Superior temporal gyrus (tissue), 1 donor: ENCODE measurements at regions not wholly inside any gene's neighbourhood (a gene's known extent, or its start where the extent isn't known, plus 50 kb on each side); places are given as distances from the start of the nearest gene placed in this dataset.
A peak's percentile ranks its signal among the peaks of the same experiment; 100 is the strongest.

Experiments used
- DNase-seq: peaks from one replicate; pipeline ENCODE4 v3.0.0-alpha.2; 2016; ENCODE audit errors: extremely low spot score

GRCh38 chr4:54359919-54360650, 131.0 kb downstream of the PDGFRA start:
- no peak for DNase-seq

- no peak for DNase-seq
These were observed 133.9 kb downstream of the PDGFRA start for GRCh38 chr4:54363037-54363436.

GRCh38 chr4:54365691-54366090, 136.6 kb downstream of the PDGFRA start:
- DNase-seq = no peak

- DNase-seq = no peak
These were observed 138.0 kb downstream of the PDGFRA start for GRCh38 chr4:54367059-54367458.

- DNase-seq = no peak
These were observed 139.5 kb downstream of the PDGFRA start for GRCh38 chr4:54368281-54369265.

- no peak for DNase-seq
These were observed 142.1 kb downstream of the PDGFRA start for GRCh38 chr4:54371173-54371572.

- no peak for DNase-seq
These were observed 143.9 kb downstream of the PDGFRA start for GRCh38 chr4:54372951-54373350.

- DNase-seq = no peak
These were observed 144.7 kb downstream of the PDGFRA start for GRCh38 chr4:54373718-54374210.

GRCh38 chr4:54378461-54378860, 149.4 kb downstream of the PDGFRA start:
- no peak for DNase-seq

GRCh38 chr4:54384152-54384551, 155.1 kb downstream of the PDGFRA start:
- DNase-seq = no peak

GRCh38 chr4:54384563-54384962, 155.5 kb downstream of the PDGFRA start:
- peak; percentile 66 for DNase-seq

- no peak for DNase-seq
These were observed 157.1 kb downstream of the PDGFRA start for GRCh38 chr4:54386042-54386669.

GRCh38 chr4:54386693-54387092, 157.6 kb downstream of the PDGFRA start:
- no peak for DNase-seq

GRCh38 chr4:54390670-54391069, 161.6 kb downstream of the PDGFRA start:
- DNase-seq = no peak

GRCh38 chr4:54391104-54391503, 162.0 kb downstream of the PDGFRA start:
- no peak for DNase-seq

- no peak for DNase-seq
These were observed 163.4 kb downstream of the PDGFRA start for GRCh38 chr4:54392479-54392878.

GRCh38 chr4:54393243-54393642, 164.2 kb downstream of the PDGFRA start:
- no peak for DNase-seq

GRCh38 chr4:54395013-54395527, 166.0 kb downstream of the PDGFRA start:
- no peak for DNase-seq

GRCh38 chr4:54400188-54400587, 171.1 kb downstream of the PDGFRA start:
- peak; percentile 47 for DNase-seq

- DNase-seq = peak; percentile 80
These were observed 171.7 kb downstream of the PDGFRA start for GRCh38 chr4:54400802-54401201.

- peak; percentile 30 for DNase-seq
These were observed 173.9 kb downstream of the PDGFRA start for GRCh38 chr4:54402880-54403480.
